Neural cell (in vitro differentiated cells): ENCODE measurements at regions not wholly inside any gene's neighbourhood (a gene's known extent, or its start where the extent isn't known, plus 50 kb on each side); places are given as distances from the start of the nearest gene placed in this dataset.

Source experiments
- H2AFZ ChIP-seq: fragments of 200-600, 300-800 bp; sonication (generic), shearing (Covaris generic); 2 replicates; pipeline ENCODE4 v1.6.0; 2014; ENCODE audit warnings: low read depth, mild to moderate bottlenecking, antibody characterized with exemption, low read length, moderate library complexity
- H3F3A ChIP-seq: fragments of 200-600 bp; shearing (Covaris generic); 2 replicates; pipeline ENCODE4 v1.6.1; 2016; ENCODE audit warnings: mild to moderate bottlenecking, moderate library complexity, mixed read lengths, antibody characterized with exemption, low read length; ENCODE audit not compliant: insufficient read depth, poor library complexity, severe bottlenecking
- H3K27ac ChIP-seq: fragments of 200-600, 300-800 bp; sonication (generic), shearing (Covaris generic); 2 replicates; pipeline ENCODE4 v1.5.1; 2014; ENCODE audit warnings: mild to moderate bottlenecking, low read length, moderate library complexity
- H3K27me3 ChIP-seq: fragments of 300-800, 200-600 bp; sonication (generic), shearing (Covaris generic); 2 replicates; pipeline ENCODE4 v1.6.0; 2014; ENCODE audit warnings: mild to moderate bottlenecking, low read depth, low read length, moderate library complexity; ENCODE audit not compliant: insufficient read depth
- H3K36me3 ChIP-seq: fragments of 300-800, 200-600 bp; sonication (generic), shearing (Covaris generic); 2 replicates; pipeline ENCODE4 v1.5.1; 2014; ENCODE audit warnings: mild to moderate bottlenecking, antibody characterized with exemption, low read length, moderate library complexity; ENCODE audit not compliant: insufficient read depth
- H3K4me2 ChIP-seq: fragments of 300-800, 200-600 bp; sonication (generic), shearing (Covaris generic); 2 replicates; pipeline ENCODE4 v1.6.0; 2014; ENCODE audit warnings: mild to moderate bottlenecking, low read length
- H3K4me3 ChIP-seq: fragments of 300-800, 200-600 bp; sonication (generic), shearing (Covaris generic); 2 replicates; pipeline ENCODE4 v1.5.1; 2014; ENCODE audit warnings: mild to moderate bottlenecking, low read length, moderate library complexity
- H3K79me2 ChIP-seq: fragments of 200-600 bp; shearing (Covaris generic); replicated peaks from 2 replicates; pipeline ENCODE4 v1.6.0; 2014; ENCODE audit warnings: mild to moderate bottlenecking, low read length, moderate library complexity; ENCODE audit not compliant: insufficient read depth
- H3K9ac ChIP-seq: fragments of 300-800, 200-600 bp; sonication (generic), shearing (Covaris generic); 2 replicates; pipeline ENCODE4 v1.6.1; 2016; ENCODE audit warnings: mild to moderate bottlenecking, low read length, mixed read lengths
- H3K9me2 ChIP-seq: fragments of 200-600 bp; shearing (Covaris generic); 2 replicates; pipeline ENCODE4 v1.6.1; 2016; ENCODE audit warnings: mild to moderate bottlenecking, low read length, mixed read lengths; ENCODE audit not compliant: insufficient read depth
- H3K9me3 ChIP-seq: fragments of 200-600, 300-800 bp; sonication (generic), shearing (Covaris generic); 2 replicates; pipeline ENCODE4 v1.6.1; 2016; ENCODE audit warnings: mild to moderate bottlenecking, mixed run types, low read length, moderate library complexity, mixed read lengths
- H4K20me1 ChIP-seq: fragments of 200-600 bp; shearing (Covaris generic); 2 replicates; pipeline ENCODE4 v1.6.1; 2016; ENCODE audit warnings: mild to moderate bottlenecking, mixed run types; ENCODE audit not compliant: insufficient read depth
- CTCF ChIP-seq: fragments of 450-650 bp; IDR thresholded peaks from 2 replicates; pipeline ENCODE4 v1.5.1; 2014; ENCODE audit warnings: antibody characterized with exemption, mild to moderate bottlenecking, moderate library complexity; ENCODE audit not compliant: poor library complexity, severe bottlenecking
- EP300 ChIP-seq: fragments of 450-650 bp; conservative IDR thresholded peaks from 2 replicates; pipeline ENCODE4 v1.6.1; 2014; ENCODE audit warnings: antibody characterized with exemption, mild to moderate bottlenecking, moderate library complexity; ENCODE audit not compliant: poor library complexity, severe bottlenecking
- EZH2 ChIP-seq: fragments of 200-600, 300-800 bp; shearing (Covaris generic), sonication (generic); IDR thresholded peaks from 2 replicates; pipeline ENCODE4 v1.6.1; 2014; ENCODE audit warnings: antibody characterized with exemption, low read length, borderline replicate concordance, mild to moderate bottlenecking; ENCODE audit not compliant: insufficient read depth, poor library complexity, severe bottlenecking
- MXI1 ChIP-seq: fragments of 450-650 bp; conservative IDR thresholded peaks from 2 replicates; pipeline ENCODE4 v1.6.1; 2014; ENCODE audit warnings: antibody characterized with exemption, mild to moderate bottlenecking; ENCODE audit not compliant: poor library complexity, severe bottlenecking
- POLR2AphosphoS5 ChIP-seq: IDR thresholded peaks from 2 replicates; pipeline ENCODE4 v1.6.1; 2012
- RAD21 ChIP-seq: fragments of 450-650 bp; conservative IDR thresholded peaks from 2 replicates; pipeline ENCODE4 v1.6.1; 2014; ENCODE audit warnings: antibody characterized with exemption, mild to moderate bottlenecking, moderate library complexity
- REST ChIP-seq: IDR thresholded peaks from 2 replicates; pipeline ENCODE4 v1.6.1; 2012; ENCODE audit warnings: borderline replicate concordance
- SMC3 ChIP-seq: fragments of 450-650 bp; conservative IDR thresholded peaks from 2 replicates; pipeline ENCODE4 v1.6.1; 2014; ENCODE audit warnings: antibody characterized with exemption, mild to moderate bottlenecking, moderate library complexity; ENCODE audit not compliant: poor library complexity
- TAF1 ChIP-seq: IDR thresholded peaks from 2 replicates; pipeline ENCODE4 v1.6.1; 2012; ENCODE audit warnings: low read depth

GRCh38 chr11:134843020-134843419, 431.0 kb upstream of the B3GAT1 start:
- H3K9me2 ChIP-seq, result no peaks in the 10 kb centered on the region
- H3K36me3 ChIP-seq, result no peaks in the 10 kb centered on the region
- H3K27me3 ChIP-seq, result no peaks in the 10 kb centered on the region
- H3K9ac ChIP-seq, result no peak overlapping the region
- H3K4me2 ChIP-seq, result no peak overlapping the region
- H2AFZ ChIP-seq, result no peak overlapping the region
- no peaks in the 10 kb centered on the region for H3K79me2 ChIP-seq
- TF ChIP-seq CTCF, result no peak
- no peak for TF ChIP-seq EZH2
- TF ChIP-seq MXI1, result no peak
- TF ChIP-seq POLR2AphosphoS5, result no peak
- TF ChIP-seq SMC3, result no peak
- no peak for TF ChIP-seq EP300
- no peak for TF ChIP-seq TAF1
- TF ChIP-seq RAD21, result no peak
- no peak for TF ChIP-seq REST
- no peaks in the 10 kb centered on the region for H3F3A ChIP-seq
- no peaks in the 10 kb centered on the region for H4K20me1 ChIP-seq
- H3K4me3 ChIP-seq, result no peak overlapping the region
- no peaks in the 10 kb centered on the region for H3K9me3 ChIP-seq
- no peak overlapping the region for H3K27ac ChIP-seq

- TF ChIP-seq SMC3 (no peak), POLR2AphosphoS5 (no peak), RAD21 (no peak)
- Histone ChIP-seq H3F3A (no peaks in the 10 kb centered on the region), H3K27ac (no peak overlapping the region), H3K27me3 (no peaks in the 10 kb centered on the region), H4K20me1 (no peaks in the 10 kb centered on the region), H2AFZ (no peak overlapping the region), H3K36me3 (no peaks in the 10 kb centered on the region), H3K9ac (no peak overlapping the region), H3K9me2 (no peaks in the 10 kb centered on the region), H3K79me2 (no peaks in the 10 kb centered on the region), H3K4me2 (no peak overlapping the region), H3K4me3 (no peak overlapping the region), H3K9me3 (no peaks in the 10 kb centered on the region)
Measured at GRCh38 chr11:134841972-134842371, 429.9 kb upstream of the B3GAT1 start.

- Histone ChIP-seq H4K20me1 (no peaks in the 10 kb centered on the region), H3K9me2 (no peaks in the 10 kb centered on the region), H3K9me3 (no peaks in the 10 kb centered on the region), H3K4me2 (no peak overlapping the region), H3K4me3 (no peak overlapping the region), H3K27ac (no peak overlapping the region), H2AFZ (no peak overlapping the region), H3K79me2 (no peaks in the 10 kb centered on the region), H3K9ac (no peak overlapping the region), H3K36me3 (no peaks in the 10 kb centered on the region), H3F3A (no peaks in the 10 kb centered on the region), H3K27me3 (no peaks in the 10 kb centered on the region)
- no peak for TF ChIP-seq SMC3
- TF ChIP-seq EZH2, result no peak
- TF ChIP-seq RAD21, result no peak
- no peak for TF ChIP-seq MXI1
- no peak for TF ChIP-seq CTCF
- no peak for TF ChIP-seq TAF1
- TF ChIP-seq POLR2AphosphoS5, result no peak
- TF ChIP-seq EP300, result no peak
- no peak for TF ChIP-seq REST
Measured at GRCh38 chr11:134841411-134841810, 429.4 kb upstream of the B3GAT1 start.
